ENCODE measurements at regions not wholly inside any gene's neighbourhood (a gene's known extent, or its start where the extent isn't known, plus 50 kb on each side); places are given as distances from the start of the nearest gene placed in this dataset.

GRCh38 chr7:34396437-34397064 lies 261.5 kb upstream of the NPSR1 start:
- no peak overlapping the region for H3K27ac ChIP-seq
- TF ChIP-seq POLR2AphosphoS5 (IDR thresholded peaks at IDR 0.05) (no peak), POLR2A (IDR thresholded peaks at IDR 0.05) (no peak), CTCF (IDR thresholded peaks at IDR 0.05) (no peak)
- H3K9me3 ChIP-seq: peaks cover 0 to 2% (median 1%) of the 10 kb centered on the region in 4 donors
- no peaks in the 10 kb centered on the region for H3K4me1 ChIP-seq
- intact Hi-C loops (cut with DNase I): no loop called here
- no peak overlapping the region for H3K4me3 ChIP-seq
- 59 to 68% methylated on average over 2 of the region's 2 CpGs for WGBS, 2 donors
- H3K36me3 ChIP-seq: no peaks in the 10 kb centered on the region
- DNase-seq: no peak
- no peaks in the 10 kb centered on the region for H3K27me3 ChIP-seq

- 88 to 89% methylated on average over 2 of the region's 2 CpGs for WGBS, 2 donors
- intact Hi-C loops (cut with DNase I): no loop called here
- H3K36me3 ChIP-seq: no peaks in the 10 kb centered on the region
- H3K27ac ChIP-seq: no peak overlapping the region
- no peak overlapping the region for H3K4me3 ChIP-seq
- TF ChIP-seq CTCF (IDR thresholded peaks at IDR 0.05) (no peak), EP300 (IDR thresholded peaks at IDR 0.05) (no peak), POLR2A (IDR thresholded peaks at IDR 0.05) (no peak)
- H3K27me3 ChIP-seq: no peaks in the 10 kb centered on the region
- H3K4me1 ChIP-seq: no peaks in the 10 kb centered on the region
- peaks cover 0 to 7% (median 1%) of the 10 kb centered on the region in 4 donors for H3K9me3 ChIP-seq
- no peak for DNase-seq
Observed at GRCh38 chr7:34401776-34402175, 256.2 kb upstream of the NPSR1 start.

DNA sequence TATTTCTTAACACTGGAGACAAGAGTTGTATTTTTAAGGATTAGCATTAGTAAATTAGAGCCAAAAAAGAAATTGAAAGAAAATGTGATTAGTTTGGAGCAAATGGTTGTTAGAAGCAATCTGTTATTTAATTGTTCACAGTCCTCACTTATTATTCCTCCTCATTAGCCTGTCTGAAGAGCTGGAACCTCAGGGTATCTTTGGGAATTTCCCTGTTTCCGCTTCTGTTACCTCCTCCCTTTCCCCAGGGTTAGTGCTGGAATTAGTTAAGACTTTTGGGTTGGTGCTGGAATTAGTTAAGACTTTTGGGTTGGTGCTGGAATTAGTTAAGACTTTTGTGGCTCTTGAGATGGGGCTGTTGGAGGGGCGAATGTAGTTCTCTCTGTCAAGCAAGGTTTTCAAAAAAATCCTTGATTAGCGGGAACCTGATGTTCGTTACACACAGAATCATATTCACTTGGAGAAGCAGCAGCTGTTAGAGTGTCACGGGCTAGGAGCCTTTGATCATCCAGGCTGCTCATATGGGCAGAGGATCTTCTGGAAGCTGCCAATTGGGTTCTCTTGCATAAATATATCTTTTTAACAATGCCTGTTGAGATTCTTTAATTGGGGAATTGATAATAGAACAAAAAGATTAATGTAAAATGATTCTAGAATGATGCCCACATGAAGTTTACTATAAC lies 251.0 kb upstream of the NPSR1 start:
- WGBS, 2 donors: 80 to 83% methylated on average over 5 of the region's 5 CpGs
- intact Hi-C loops (cut with DNase I): no loop called here

DNA sequence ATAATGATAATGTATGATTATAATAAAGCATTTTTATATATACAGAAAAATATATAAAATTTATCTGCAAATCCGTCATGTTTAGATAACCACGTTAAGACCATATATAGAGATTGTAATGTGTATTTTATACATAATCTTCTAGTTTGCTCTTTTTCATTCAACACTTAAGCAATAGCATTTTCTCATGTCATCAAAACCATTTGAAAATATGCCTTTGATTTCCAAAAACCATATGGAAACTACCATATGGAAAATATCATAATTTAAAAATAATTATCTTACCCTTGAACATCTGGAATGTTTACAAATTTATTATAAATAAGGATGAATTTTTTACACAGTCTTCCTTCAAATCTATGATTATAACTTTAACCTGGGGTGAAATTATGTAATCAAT lies 250.4 kb upstream of the NPSR1 start:
- intact Hi-C loops (cut with DNase I): no loop called here
- peaks cover 0 to 4% (median 0%) of the 10 kb centered on the region in 4 donors for H3K9me3 ChIP-seq
- no peaks in the 10 kb centered on the region for H3K27me3 ChIP-seq
- H3K4me1 ChIP-seq: no peaks in the 10 kb centered on the region
- H3K27ac ChIP-seq: no peak overlapping the region
- 70 to 71% methylated on average over 2 of the region's 2 CpGs for WGBS, 2 donors
- no peaks in the 10 kb centered on the region for H3K36me3 ChIP-seq
- DNase-seq: no peak
- no peak overlapping the region for H3K4me3 ChIP-seq
- no peak for TF ChIP-seq POLR2A (IDR thresholded peaks at IDR 0.05)
- no peak for TF ChIP-seq POLR2AphosphoS5 (IDR thresholded peaks at IDR 0.05)
- TF ChIP-seq EP300 (IDR thresholded peaks at IDR 0.05): no peak
- TF ChIP-seq CTCF (IDR thresholded peaks at IDR 0.05): no peak

More for the DNA sequence above, 251.0 kb upstream of the NPSR1 start:
- no peaks in the 10 kb centered on the region for H3K36me3 ChIP-seq
- H3K9me3 ChIP-seq: peaks cover 0 to 4% (median 0%) of the 10 kb centered on the region in 4 donors
- no peak for TF ChIP-seq POLR2AphosphoS5 (IDR thresholded peaks at IDR 0.05)
- TF ChIP-seq POLR2A (IDR thresholded peaks at IDR 0.05): no peak
- TF ChIP-seq EP300 (IDR thresholded peaks at IDR 0.05): no peak
- no peak for TF ChIP-seq CTCF (IDR thresholded peaks at IDR 0.05)
- DNase-seq: no peak
- H3K4me3 ChIP-seq: no peak overlapping the region
- no peaks in the 10 kb centered on the region for H3K27me3 ChIP-seq
- no peak overlapping the region for H3K27ac ChIP-seq
- H3K4me1 ChIP-seq: no peaks in the 10 kb centered on the region
